CD4-positive, alpha-beta T cell treated with Interleukin-10 for 1 hour (primary cell): ENCODE measurements at regions not wholly inside any gene's neighbourhood (a gene's known extent, or its start where the extent isn't known, plus 50 kb on each side); places are given as distances from the start of the nearest gene placed in this dataset.

Source experiments
- DNase-seq: peaks from one replicate; pipeline ENCODE4 v3.0.0-alpha.2; 2020

- DNase-seq, result no peak
These were observed 434.6 kb downstream of the ENC1 start for GRCh38 chr5:74205767-74206578.

GRCh38 chr5:74201334-74202081 is 439.0 kb downstream of the ENC1 start:
- DNase-seq, result no peak

- DNase-seq, result no peak
These were observed 440.0 kb downstream of the ENC1 start for GRCh38 chr5:74200560-74200959.

- DNase-seq, result no peak
These were observed 440.9 kb downstream of the ENC1 start for GRCh38 chr5:74199436-74200210.

GRCh38 chr5:74199005-74199404 is 441.5 kb downstream of the ENC1 start:
- DNase-seq, result no peak

GRCh38 chr5:74198156-74198555 is 442.4 kb downstream of the ENC1 start:
- no peak for DNase-seq

- DNase-seq, result no peak
These were observed 444.3 kb downstream of the ENC1 start for GRCh38 chr5:74196233-74196632.

- no peak for DNase-seq
These were observed 446.3 kb downstream of the ENC1 start for GRCh38 chr5:74194196-74194595.

- no peak for DNase-seq
These were observed 447.8 kb downstream of the ENC1 start for GRCh38 chr5:74192606-74193299.

GRCh38 chr5:74188351-74189105 is 452.0 kb downstream of the ENC1 start:
- no peak for DNase-seq

- DNase-seq, result no peak
These were observed 452.8 kb downstream of the ENC1 start for GRCh38 chr5:74187757-74188156.

GRCh38 chr5:74186356-74187315 is 453.9 kb downstream of the ENC1 start:
- DNase-seq, result no peak

GRCh38 chr5:74185599-74185998 is 454.9 kb downstream of the ENC1 start:
- no peak for DNase-seq

- DNase-seq, result no peak
These were observed 455.9 kb downstream of the ENC1 start for GRCh38 chr5:74184649-74185048.

GRCh38 chr5:74183041-74183440 is 457.5 kb downstream of the ENC1 start:
- DNase-seq, result no peak

- DNase-seq, result no peak
These were observed 457.9 kb downstream of the ENC1 start for GRCh38 chr5:74182603-74183002.

GRCh38 chr5:74179701-74180100 is 460.8 kb downstream of the ENC1 start:
- DNase-seq, result no peak

GRCh38 chr5:74179179-74179578 is 461.3 kb downstream of the ENC1 start:
- no peak for DNase-seq

GRCh38 chr5:74177961-74178360 is 462.6 kb downstream of the ENC1 start:
- DNase-seq, result no peak

GRCh38 chr5:74174366-74174765 is 466.2 kb downstream of the ENC1 start:
- DNase-seq, result no peak

GRCh38 chr5:74173665-74174064 is 466.9 kb downstream of the ENC1 start:
- DNase-seq, result no peak
